ENCODE measurements at regions not wholly inside any gene's neighbourhood (a gene's known extent, or its start where the extent isn't known, plus 50 kb on each side); places are given as distances from the start of the nearest gene placed in this dataset.

DNA sequence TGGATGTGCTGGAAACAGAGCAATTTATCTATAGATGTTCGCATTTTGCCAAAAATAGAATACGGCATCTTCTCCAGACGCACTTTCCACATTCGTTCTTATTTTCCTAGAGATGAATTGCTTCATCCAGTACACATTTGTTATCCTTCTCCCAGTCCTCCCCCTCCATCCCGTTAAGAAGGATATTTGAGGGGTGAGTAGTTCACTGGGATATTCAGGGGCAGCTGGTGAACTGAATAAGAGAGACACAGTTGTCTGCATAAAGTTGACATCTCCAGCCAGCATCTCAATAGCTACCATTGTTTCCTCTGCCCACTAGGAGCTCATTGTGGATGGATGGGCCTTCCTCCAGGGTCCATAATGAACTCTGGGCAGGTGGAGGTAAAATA is 456.8 kb upstream of the NRP1 start:
- Histone ChIP-seq H3K4me2 (ENCODE audit: low read length) (no peak overlapping the region), H3K9me3 (ENCODE audit: low read length) (no peaks in the 10 kb centered on the region), H3K4me3 (ENCODE audit: low read depth, low read length, poor library complexity, severe bottlenecking) (no peak overlapping the region), H3K36me3 (ENCODE audit: insufficient read depth, low read length) (no peaks in the 10 kb centered on the region), H3K79me2 (ENCODE audit: insufficient read depth, low read length) (no peaks in the 10 kb centered on the region), H3K27ac (ENCODE audit: low read depth, low read length, poor library complexity, severe bottlenecking) (no peak overlapping the region), H2AFZ (ENCODE audit: low read length) (no peak overlapping the region), H3K4me1 (ENCODE audit: insufficient read depth, low read length, severe bottlenecking) (no peaks in the 10 kb centered on the region), H4K20me1 (ENCODE audit: insufficient read depth, low read length) (no peaks in the 10 kb centered on the region), H3F3A (ENCODE audit: insufficient read depth, low read length) (no peaks in the 10 kb centered on the region), H3K27me3 (ENCODE audit: insufficient read depth, low read length) (no peaks in the 10 kb centered on the region), H3K9ac (ENCODE audit: low read length) (no peak overlapping the region), H3K9me2 (ENCODE audit: low read depth, low read length) (no peaks in the 10 kb centered on the region)
- TF ChIP-seq, protein P1, sequence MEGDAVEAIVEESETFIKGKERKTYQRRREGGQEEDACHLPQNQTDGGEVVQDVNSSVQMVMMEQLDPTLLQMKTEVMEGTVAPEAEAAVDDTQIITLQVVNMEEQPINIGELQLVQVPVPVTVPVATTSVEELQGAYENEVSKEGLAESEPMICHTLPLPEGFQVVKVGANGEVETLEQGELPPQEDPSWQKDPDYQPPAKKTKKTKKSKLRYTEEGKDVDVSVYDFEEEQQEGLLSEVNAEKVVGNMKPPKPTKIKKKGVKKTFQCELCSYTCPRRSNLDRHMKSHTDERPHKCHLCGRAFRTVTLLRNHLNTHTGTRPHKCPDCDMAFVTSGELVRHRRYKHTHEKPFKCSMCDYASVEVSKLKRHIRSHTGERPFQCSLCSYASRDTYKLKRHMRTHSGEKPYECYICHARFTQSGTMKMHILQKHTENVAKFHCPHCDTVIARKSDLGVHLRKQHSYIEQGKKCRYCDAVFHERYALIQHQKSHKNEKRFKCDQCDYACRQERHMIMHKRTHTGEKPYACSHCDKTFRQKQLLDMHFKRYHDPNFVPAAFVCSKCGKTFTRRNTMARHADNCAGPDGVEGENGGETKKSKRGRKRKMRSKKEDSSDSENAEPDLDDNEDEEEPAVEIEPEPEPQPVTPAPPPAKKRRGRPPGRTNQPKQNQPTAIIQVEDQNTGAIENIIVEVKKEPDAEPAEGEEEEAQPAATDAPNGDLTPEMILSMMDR (IDR thresholded peaks at IDR 0.05; ENCODE audit: low read length) = no peak
- no peak for TF ChIP-seq EZH2 (IDR thresholded peaks at IDR 0.05; ENCODE audit: borderline replicate concordance, low read length)

- no peak overlapping the region for H2AFZ ChIP-seq (ENCODE audit: low read length)
These were observed 456.2 kb upstream of the NRP1 start for GRCh38 chr10:33790521-33791271.

GRCh38 chr10:33783557-33783956 is 449.1 kb upstream of the NRP1 start:
- H3K9me3 ChIP-seq (ENCODE audit: low read length) = no peaks in the 10 kb centered on the region
- no peaks in the 10 kb centered on the region for H3K27me3 ChIP-seq (ENCODE audit: insufficient read depth, low read length)
- H3F3A ChIP-seq (ENCODE audit: insufficient read depth, low read length) = no peaks in the 10 kb centered on the region
- no peak overlapping the region for H3K4me3 ChIP-seq (ENCODE audit: low read depth, low read length, poor library complexity, severe bottlenecking)
- no peak overlapping the region for H3K9ac ChIP-seq (ENCODE audit: low read length)
- H3K9me2 ChIP-seq (ENCODE audit: low read depth, low read length) = no peaks in the 10 kb centered on the region
- no peak overlapping the region for H3K4me2 ChIP-seq (ENCODE audit: low read length)
- no peaks in the 10 kb centered on the region for H3K36me3 ChIP-seq (ENCODE audit: insufficient read depth, low read length)
- H2AFZ ChIP-seq (ENCODE audit: low read length) = no peak overlapping the region
- H3K79me2 ChIP-seq (ENCODE audit: insufficient read depth, low read length) = no peaks in the 10 kb centered on the region
- H3K4me1 ChIP-seq (ENCODE audit: insufficient read depth, low read length, severe bottlenecking) = no peaks in the 10 kb centered on the region
- TF ChIP-seq EZH2 (IDR thresholded peaks at IDR 0.05; ENCODE audit: borderline replicate concordance, low read length) = no peak
- no peak overlapping the region for H3K27ac ChIP-seq (ENCODE audit: low read depth, low read length, poor library complexity, severe bottlenecking)
- H4K20me1 ChIP-seq (ENCODE audit: insufficient read depth, low read length) = no peaks in the 10 kb centered on the region

More at GRCh38 chr10:33790521-33791271, 456.2 kb upstream of the NRP1 start:
- no peak overlapping the region for H3K9ac ChIP-seq (ENCODE audit: low read length)
- H3K9me2 ChIP-seq (ENCODE audit: low read depth, low read length) = no peaks in the 10 kb centered on the region
- H3F3A ChIP-seq (ENCODE audit: insufficient read depth, low read length) = no peaks in the 10 kb centered on the region
- no peaks in the 10 kb centered on the region for H3K4me1 ChIP-seq (ENCODE audit: insufficient read depth, low read length, severe bottlenecking)
- H3K9me3 ChIP-seq (ENCODE audit: low read length) = no peaks in the 10 kb centered on the region
- no peak overlapping the region for H3K27ac ChIP-seq (ENCODE audit: low read depth, low read length, poor library complexity, severe bottlenecking)
- no peak overlapping the region for H3K4me3 ChIP-seq (ENCODE audit: low read depth, low read length, poor library complexity, severe bottlenecking)
- H3K79me2 ChIP-seq (ENCODE audit: insufficient read depth, low read length) = no peaks in the 10 kb centered on the region
- H3K4me2 ChIP-seq (ENCODE audit: low read length) = no peak overlapping the region
- no peaks in the 10 kb centered on the region for H4K20me1 ChIP-seq (ENCODE audit: insufficient read depth, low read length)
- H3K27me3 ChIP-seq (ENCODE audit: insufficient read depth, low read length) = no peaks in the 10 kb centered on the region
- no peaks in the 10 kb centered on the region for H3K36me3 ChIP-seq (ENCODE audit: insufficient read depth, low read length)
- TF ChIP-seq EZH2 (IDR thresholded peaks at IDR 0.05; ENCODE audit: borderline replicate concordance, low read length) = no peak
- TF ChIP-seq, protein P1 (IDR thresholded peaks at IDR 0.05; ENCODE audit: low read length) = no peak

DNA sequence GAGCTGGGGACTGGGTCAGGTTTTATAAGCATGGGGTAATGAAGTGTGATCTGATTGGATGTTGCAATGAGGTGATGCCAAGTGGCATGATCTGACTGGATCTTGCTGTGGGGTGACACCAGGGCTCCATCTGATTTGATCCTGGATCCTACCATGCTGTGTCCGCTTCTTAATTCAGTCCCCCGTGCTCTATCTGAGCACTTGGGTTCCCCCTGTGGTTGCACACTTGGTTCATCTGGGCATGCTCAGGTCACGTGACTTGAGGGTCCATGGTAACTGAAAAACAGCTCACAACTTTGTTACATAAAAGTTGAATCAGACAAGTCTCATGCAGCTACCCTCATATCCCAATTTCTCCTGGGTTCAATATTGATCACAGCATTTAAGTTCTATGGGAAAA is 448.6 kb upstream of the NRP1 start:
- Histone ChIP-seq H3K4me1 (ENCODE audit: insufficient read depth, low read length, severe bottlenecking) (no peaks in the 10 kb centered on the region), H3K27me3 (ENCODE audit: insufficient read depth, low read length) (no peaks in the 10 kb centered on the region)
- TF ChIP-seq, protein P1 (IDR thresholded peaks at IDR 0.05; ENCODE audit: low read length) = no peak
- TF ChIP-seq EZH2 (IDR thresholded peaks at IDR 0.05; ENCODE audit: borderline replicate concordance, low read length) = no peak

More for the DNA sequence above, 448.6 kb upstream of the NRP1 start:
- Histone ChIP-seq H2AFZ (ENCODE audit: low read length) (no peak overlapping the region), H4K20me1 (ENCODE audit: insufficient read depth, low read length) (no peaks in the 10 kb centered on the region), H3K36me3 (ENCODE audit: insufficient read depth, low read length) (no peaks in the 10 kb centered on the region), H3K79me2 (ENCODE audit: insufficient read depth, low read length) (no peaks in the 10 kb centered on the region), H3K9me2 (ENCODE audit: low read depth, low read length) (no peaks in the 10 kb centered on the region), H3K27ac (ENCODE audit: low read depth, low read length, poor library complexity, severe bottlenecking) (no peak overlapping the region), H3F3A (ENCODE audit: insufficient read depth, low read length) (no peaks in the 10 kb centered on the region), H3K4me3 (ENCODE audit: low read depth, low read length, poor library complexity, severe bottlenecking) (no peak overlapping the region), H3K4me2 (ENCODE audit: low read length) (no peak overlapping the region), H3K9ac (ENCODE audit: low read length) (no peak overlapping the region), H3K9me3 (ENCODE audit: low read length) (no peaks in the 10 kb centered on the region)

Data from OCI-LY1 (cell line).